GM12878 (cell line): ENCODE measurements at regions not wholly inside any gene's neighbourhood (a gene's known extent, or its start where the extent isn't known, plus 50 kb on each side); places are given as distances from the start of the nearest gene placed in this dataset.

Experiments
- ATAC-seq: fragments of 200-7000 bp; cut with Tn5 transposase; 3 replicates; pipeline ENCODE4 v1.9.1; 2020; ENCODE audit warnings: mild to moderate bottlenecking, moderate library complexity
- BruUV-seq: library from RNA; stranded (reverse); fragments of 400-500 nt; replicated peaks from 2 replicates; lab custom pipeline; 2021; lab: Mats Ljungman, UMichigan
- CTCF ChIA-PET: fragments of 300-600 bp; sonication (Branson Sonifier 250); formaldehyde crosslinking; extraction: SDS; loops from one replicate; lab custom pipeline; 2021; ENCODE audit warnings: inconsistent platforms; lab: Yijun Ruan, JAX
- POLR2A ChIA-PET: fragments of 350-600 bp; formaldehyde crosslinking; extraction: SDS; loops from one replicate; lab custom pipeline; 2021; ENCODE audit warnings: inconsistent platforms; lab: Charles Lee
- RAD21 ChIA-PET: fragments of 300-600 bp; sonication (Branson Sonifier 250); formaldehyde crosslinking; loops from one replicate; lab custom pipeline; 2023; ENCODE audit warnings: antibody characterized with exemption; ENCODE audit not compliant: unreplicated experiment; lab: Charles Lee
- SMC1A ChIA-PET: fragments of 300-600 bp; sonication (Branson Sonifier 250); formaldehyde crosslinking; loops from one replicate; lab custom pipeline; 2023; ENCODE audit not compliant: unreplicated experiment, uncharacterized antibody; lab: Charles Lee
- DNase-seq: peaks from one replicate; pipeline ENCODE4 v3.0.0-alpha.2; 2011; ENCODE audit warnings: low read depth, low spot score
- FAIRE-seq: peaks from 3 replicates; lab custom pipeline; 2011; peaks lifted over from hg19 to GRCh38; lab: Jason Lieb, UNC
- H2AFZ ChIP-seq: 2 replicates; pipeline ENCODE4 v1.6.0; 2011; ENCODE audit warnings: low read depth, low read length, control low read depth; ENCODE audit not compliant: control insufficient read depth
- H3K27ac ChIP-seq: 2 replicates; pipeline ENCODE4 v1.5.1; 2011; ENCODE audit warnings: control low read depth; ENCODE audit not compliant: control insufficient read depth, insufficient read depth
- H3K27me3 ChIP-seq, 2 experiments: replicated peaks in 1 of 2; 2 replicates each; pipeline versions ENCODE4 v1.6.0 to v1.6.1; 2011; ENCODE audit warnings: low read length in 1 of 2; ENCODE audit not compliant: control insufficient read depth in 2 of 2, insufficient read depth in 2 of 2
- H3K36me3 ChIP-seq, 2 experiments: 2 replicates each; pipeline ENCODE4 v1.5.1; 2011; ENCODE audit warnings: low read length in 1 of 2; ENCODE audit not compliant: control insufficient read depth in 2 of 2, insufficient read depth in 2 of 2
- H3K4me1 ChIP-seq: 2 replicates; pipeline ENCODE4 v1.6.1; 2011; ENCODE audit warnings: mild to moderate bottlenecking, low read length, moderate library complexity, mixed read lengths; ENCODE audit not compliant: control insufficient read depth, insufficient read depth
- H3K4me2 ChIP-seq: 2 replicates; pipeline ENCODE4 v1.6.0; 2011; ENCODE audit warnings: control low read depth; ENCODE audit not compliant: control insufficient read depth, insufficient read depth
- H3K4me3 ChIP-seq: fragments of 200-600 bp; sonication (generic); 2 replicates; pipeline ENCODE4 v1.5.1; 2016
- H3K79me2 ChIP-seq: 2 replicates; pipeline ENCODE4 v1.6.0; 2011; ENCODE audit warnings: low read length; ENCODE audit not compliant: control insufficient read depth, insufficient read depth
- H3K9ac ChIP-seq: 2 replicates; pipeline ENCODE4 v1.8.0; 2011; ENCODE audit warnings: low read length, control low read depth, mixed read lengths; ENCODE audit not compliant: control insufficient read depth, insufficient read depth
- H3K9me3 ChIP-seq: replicated peaks from 3 replicates; pipeline ENCODE4 v1.5.1; 2011; ENCODE audit warnings: mild to moderate bottlenecking, low read length; ENCODE audit not compliant: control insufficient read depth, insufficient read depth
- H4K20me1 ChIP-seq: 2 replicates; pipeline ENCODE4 v1.6.0; 2011; ENCODE audit not compliant: control insufficient read depth, insufficient read depth
- CBX3 ChIP-seq: fragments of 200-600 bp; sonication (generic); IDR thresholded peaks from 2 replicates; pipeline ENCODE4 v1.6.1; 2016; ENCODE audit warnings: low read depth, borderline replicate concordance
- CTCF ChIP-seq, 3 experiments: IDR thresholded peaks in 2 of 3; conservative IDR thresholded peaks in 1 of 3; 2 replicates each; pipeline ENCODE4 v1.5.1; 2011; ENCODE audit warnings: low read depth in 3 of 3, low read length in 3 of 3, mild to moderate bottlenecking in 3 of 3, control low read depth in 2 of 3, moderate library complexity in 2 of 3, inconsistent platforms in 1 of 3, mixed read lengths in 1 of 3; ENCODE audit not compliant: control insufficient read depth in 2 of 3, insufficient read depth in 1 of 3; ENCODE audit errors: extremely low read depth in 1 of 3
- CUX1 ChIP-seq: IDR thresholded peaks from 2 replicates; pipeline ENCODE4 v1.6.1; 2012; ENCODE audit warnings: improper control_type of control experiment, low read depth, low read length; ENCODE audit not compliant: insufficient replicate concordance
- EP300 ChIP-seq, 2 experiments: fragments of 150-350 bp in 1 of 2; IDR thresholded peaks; 2 replicates each; pipeline ENCODE4 v1.6.1; 2011 to 2012; ENCODE audit warnings: low read depth in 2 of 2, low read length in 2 of 2, borderline replicate concordance in 1 of 2, improper control_type of control experiment in 1 of 2, inconsistent platforms in 1 of 2; ENCODE audit not compliant: control insufficient read depth in 1 of 2
- ESRRA ChIP-seq: IDR thresholded peaks from 2 replicates; pipeline ENCODE4 v1.6.1; 2012; ENCODE audit warnings: mild to moderate bottlenecking, low read length, improper control_type of control experiment
- HCFC1 ChIP-seq: fragments of 150-350 bp; IDR thresholded peaks from 2 replicates; pipeline ENCODE4 v1.6.1; 2014; ENCODE audit warnings: low read length
- HDAC6 ChIP-seq: fragments of 200-600 bp; sonication (generic); IDR thresholded peaks from one replicate; pipeline ENCODE4 v1.8.0; 2017; ENCODE audit warnings: antibody characterized with exemption; ENCODE audit not compliant: unreplicated experiment
- MYC ChIP-seq: IDR thresholded peaks from 2 replicates; pipeline ENCODE4 v1.6.1; 2011; ENCODE audit warnings: mild to moderate bottlenecking, low read length, moderate library complexity, inconsistent platforms; ENCODE audit not compliant: insufficient read depth, insufficient replicate concordance, insufficient read length, severe bottlenecking
- PAX5 ChIP-seq: IDR thresholded peaks from 2 replicates; pipeline ENCODE4 v1.6.1; 2011; ENCODE audit warnings: low read depth, low read length, borderline replicate concordance
- PKNOX1 ChIP-seq: fragments of 450-650 bp; IDR thresholded peaks from 2 replicates; pipeline ENCODE4 v1.6.1; 2016; ENCODE audit warnings: mild to moderate bottlenecking
- SMAD1 ChIP-seq: fragments of 450-650 bp; IDR thresholded peaks from 2 replicates; pipeline ENCODE4 v1.6.1; 2018; ENCODE audit warnings: mild to moderate bottlenecking, low read depth; ENCODE audit not compliant: partially characterized antibody
- SMAD5 ChIP-seq: IDR thresholded peaks from 2 replicates; pipeline ENCODE4 v1.6.1; 2016; ENCODE audit warnings: antibody characterized with exemption, low read depth
- SREBF1 ChIP-seq: IDR thresholded peaks from 2 replicates; pipeline ENCODE4 v1.6.1; 2012; ENCODE audit warnings: mild to moderate bottlenecking, low read length
- TCF7 ChIP-seq: IDR thresholded peaks from 2 replicates; pipeline ENCODE4 v1.6.1; 2014; ENCODE audit warnings: antibody characterized with exemption, borderline replicate concordance
- USF2 ChIP-seq: IDR thresholded peaks from 2 replicates; pipeline ENCODE4 v1.6.1; 2011; ENCODE audit warnings: low read depth, low read length, improper control_type of control experiment, borderline replicate concordance
- ZNF217 ChIP-seq: fragments of 450-650 bp; IDR thresholded peaks from 2 replicates; pipeline ENCODE4 v1.6.1; 2017; ENCODE audit warnings: antibody characterized with exemption, mild to moderate bottlenecking
- WGBS: methylation state at CpG from one replicate; pipeline ENCODE4 v1.1.6; 2016; ENCODE audit warnings: low lambda C conversion rate; ENCODE audit not compliant: insufficient replicate concordance, insufficient coverage; ENCODE audit errors: missing lambda C conversion rate; 5-methylcytosine and 5-hydroxymethylcytosine counted together
- in situ Hi-C: fragments of 300-500 bp; cut with MboI; formaldehyde crosslinking; loops from 9 replicates; pipeline ENCODE4 v1.14.3; 2018; ENCODE audit warnings: mixed read lengths
- intact Hi-C: fragments of 100-400 bp; cut with micrococcal nuclease; formaldehyde crosslinking; loops from one replicate; pipeline ENCODE4 v1.14.2; 2022; ENCODE audit not compliant: unreplicated experiment

- in situ Hi-C loops = no loop called here
- DNase-seq (no peak), FAIRE-seq (no peak), ATAC-seq (no peak)
- Histone ChIP-seq H4K20me1 (no peaks in the 10 kb centered on the region), H3K9ac (no peak overlapping the region), H3K4me2 (no peak overlapping the region), H3K27ac (no peak overlapping the region), H3K27me3 (peaks cover 0 to 2% of the 10 kb centered on the region in 2 experiments; a peak in 2 of 4 replicates), H3K79me2 (no peaks in the 10 kb centered on the region), H3K36me3 (no peaks in the 10 kb centered on the region), H2AFZ (no peak overlapping the region), H3K9me3 (no peaks in the 10 kb centered on the region; the same call in 2 of the 3 replicates), H3K4me1 (no peaks in the 10 kb centered on the region), H3K4me3 (no peak overlapping the region)
- RAD21 ChIA-PET = no interaction called here
- 54% methylated on average over 5 of the region's 5 CpGs for WGBS
- POLR2A ChIA-PET = interaction anchor here (0.7 kb wide), 2 partner anchors 154 to 379 kb away, joined by 4 read pairs; no protein-coding TSS in a partner anchor
- no TSS peak for BruUV-seq
- SMC1A ChIA-PET = interaction anchor here (1.2 kb wide), 1 partner anchor 19 kb away, joined by 3 read pairs; no protein-coding TSS in a partner anchor
- intact Hi-C loops = no loop called here
- CTCF ChIA-PET = interaction anchor here (1.0 kb wide), 1 partner anchor 30 kb away, joined by 4 read pairs; no protein-coding TSS in a partner anchor
- TF ChIP-seq HCFC1 (no peak), PKNOX1 (no peak), CUX1 (no peak), EP300 (IDR thresholded peaks at IDR 0.05; ENCODE audit: borderline replicate concordance in 1 of 2, control insufficient read depth in 1 of 2, low read depth in 2 of 2, low read length in 2 of 2) (no peak), SMAD1 (no peak), SREBF1 (no peak), SMAD5 (no peak), USF2 (no peak), CTCF (IDR thresholded peaks at IDR 0.05 in 2 of 3, conservative IDR thresholded peaks at IDR 0.05 in 1 of 3; ENCODE audit: control insufficient read depth in 2 of 3, extremely low read depth in 1 of 3, insufficient read depth in 1 of 3, low read depth in 3 of 3, low read length in 3 of 3) (no peak), CBX3 (no peak), MYC (no peak), TCF7 (no peak), ESRRA (no peak), PAX5 (no peak), HDAC6 (no peak), ZNF217 (no peak)
Observed at GRCh38 chr1:200250469-200250868, 159.4 kb downstream of the ZNF281 start.
